NCI-H146 treated with DMSO at 0.1 percent for 48 hours (cell line): ENCODE measurements at regions not wholly inside any gene's neighbourhood (a gene's known extent, or its start where the extent isn't known, plus 50 kb on each side); places are given as distances from the start of the nearest gene placed in this dataset.
A peak's percentile ranks its signal among the peaks of the same experiment; 100 is the strongest.

Experiments
- DNase-seq: peaks from one replicate; lab custom pipeline; 2025; ENCODE audit not compliant: unreplicated experiment; lab: John Stamatoyannopoulos, UW

GRCh38 chr10:29760138-29760900 lies 125.5 kb upstream of the SVIL start:
- no peak for DNase-seq

- no peak for DNase-seq
Measured at GRCh38 chr10:29757551-29758297, 123.0 kb upstream of the SVIL start.

- peak; percentile 51 for DNase-seq
Measured at GRCh38 chr10:29756451-29756850, 121.7 kb upstream of the SVIL start.

- DNase-seq, result no peak
Measured at GRCh38 chr10:29753283-29753682, 118.5 kb upstream of the SVIL start.

- DNase-seq, result no peak
Measured at GRCh38 chr10:29751684-29752083, 116.9 kb upstream of the SVIL start.

- no peak for DNase-seq
Measured at GRCh38 chr10:29751240-29751639, 116.5 kb upstream of the SVIL start.

- no peak for DNase-seq
Measured at GRCh38 chr10:29749150-29749549, 114.4 kb upstream of the SVIL start.

GRCh38 chr10:29748109-29748650 lies 113.4 kb upstream of the SVIL start:
- DNase-seq, result no peak

GRCh38 chr10:29746080-29746797 lies 111.5 kb upstream of the SVIL start:
- no peak for DNase-seq

- DNase-seq, result no peak
Measured at GRCh38 chr10:29740981-29741545, 106.3 kb upstream of the SVIL start.

- no peak for DNase-seq
Measured at GRCh38 chr10:29738341-29738740, 103.6 kb upstream of the SVIL start.

- no peak for DNase-seq
Measured at GRCh38 chr10:29737074-29737593, 102.4 kb upstream of the SVIL start.

- DNase-seq, result peak; percentile 21
Measured at GRCh38 chr10:29736366-29737073, 101.7 kb upstream of the SVIL start.

- peak; percentile 64 for DNase-seq
Measured at GRCh38 chr10:29735628-29736365, 101.0 kb upstream of the SVIL start.

- peak; percentile 8 for DNase-seq
Measured at GRCh38 chr10:29734962-29735627, 100.3 kb upstream of the SVIL start.

GRCh38 chr10:29734640-29734961 lies 99.8 kb upstream of the SVIL start:
- no peak for DNase-seq

GRCh38 chr10:29733323-29733722 lies 98.6 kb upstream of the SVIL start:
- no peak for DNase-seq

GRCh38 chr10:29732918-29733317 lies 98.1 kb upstream of the SVIL start:
- no peak for DNase-seq

GRCh38 chr10:29731760-29732159 lies 97.0 kb upstream of the SVIL start:
- no peak for DNase-seq
